ENCODE measurements at regions not wholly inside any gene's neighbourhood (a gene's known extent, or its start where the extent isn't known, plus 50 kb on each side); places are given as distances from the start of the nearest gene placed in this dataset.
A peak's percentile ranks its signal among the peaks of the same experiment; 100 is the strongest.

DNA sequence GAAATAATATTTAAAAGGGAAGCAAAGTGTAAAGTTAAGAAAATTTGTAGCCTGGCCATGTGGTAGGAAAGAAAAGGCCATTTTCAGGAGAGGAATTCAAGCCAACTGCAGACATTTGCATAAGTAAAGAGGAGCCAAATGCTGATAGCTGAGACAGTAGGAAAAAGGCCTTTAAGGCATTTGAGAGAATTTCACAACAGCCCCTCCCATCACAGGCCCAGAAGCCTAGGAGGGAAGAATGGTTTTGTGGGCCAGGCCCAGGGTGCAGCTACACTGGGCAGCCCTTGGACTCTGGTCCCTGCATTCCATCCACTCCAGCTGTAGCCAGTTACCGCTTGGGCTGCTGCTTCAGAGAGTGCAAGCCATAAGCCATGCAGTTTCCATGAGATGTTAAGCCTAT is 1556.8 kb downstream of the EFNA5 start:
- DNase-seq (ENCODE audit: low read depth), result no peak
- no peak for TF ChIP-seq CTCF (IDR thresholded peaks at IDR 0.05; ENCODE audit: low read depth, low read length, missing control alignments)
- H3K4me3 ChIP-seq (ENCODE audit: low read depth, low read length), result no peak overlapping the region
- in situ Hi-C loops (cut with HindIII; ENCODE audit: low sequenced_read_pairs), result no loop called here

DNA sequence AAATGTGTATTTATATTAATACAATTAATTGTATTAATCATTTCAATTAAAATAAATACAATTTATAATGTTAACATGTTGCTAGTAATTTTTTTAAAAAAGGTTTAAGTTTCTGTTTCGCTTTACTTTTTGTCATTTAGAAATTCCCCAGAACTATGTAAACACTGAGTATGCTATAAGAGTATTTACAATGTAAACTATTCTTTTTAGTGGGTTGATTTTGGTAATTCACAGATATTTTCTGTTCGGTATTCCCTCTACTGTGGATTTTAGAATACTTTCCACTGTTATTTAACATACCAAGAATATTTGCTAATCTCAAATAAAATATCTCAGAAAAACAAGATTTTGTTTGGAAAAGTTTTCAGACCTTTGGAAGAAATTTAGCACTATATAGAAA is 1564.4 kb downstream of the EFNA5 start:
- TF ChIP-seq CTCF (IDR thresholded peaks at IDR 0.05; ENCODE audit: low read depth, low read length, missing control alignments), result no peak
- in situ Hi-C loops (cut with HindIII; ENCODE audit: low sequenced_read_pairs), result no loop called here
- no peak for DNase-seq (ENCODE audit: low read depth)
- H3K4me3 ChIP-seq (ENCODE audit: low read depth, low read length), result no peak overlapping the region

DNA sequence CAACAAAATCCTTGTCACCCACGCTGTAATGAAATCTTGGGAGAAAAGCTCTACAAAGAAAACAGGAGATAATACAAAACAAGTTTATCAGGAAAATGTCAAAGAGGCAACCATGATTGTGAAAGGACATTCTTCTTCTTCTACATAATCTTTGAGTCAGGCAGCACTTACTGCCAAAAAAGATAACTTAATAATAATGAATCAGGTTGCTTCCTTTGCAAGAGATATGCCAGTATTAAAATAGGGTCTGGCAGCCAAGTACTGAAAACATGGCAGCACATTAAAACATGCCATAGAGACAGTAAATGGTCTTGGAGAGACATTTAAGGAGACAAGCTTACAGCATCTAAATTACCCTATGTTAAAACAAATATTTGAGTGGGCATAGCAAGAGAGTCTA is 1573.4 kb downstream of the EFNA5 start:
- in situ Hi-C loops (cut with HindIII; ENCODE audit: low sequenced_read_pairs), result no loop called here
- TF ChIP-seq CTCF (IDR thresholded peaks at IDR 0.05; ENCODE audit: low read depth, low read length, missing control alignments), result no peak
- DNase-seq (ENCODE audit: low read depth), result no peak
- no peak overlapping the region for H3K4me3 ChIP-seq (ENCODE audit: low read depth, low read length)

- TF ChIP-seq CTCF (IDR thresholded peaks at IDR 0.05; ENCODE audit: low read depth, low read length, missing control alignments), result no peak
- in situ Hi-C loops (cut with HindIII; ENCODE audit: low sequenced_read_pairs), result no loop called here
- no peak for DNase-seq (ENCODE audit: low read depth)
- no peak overlapping the region for H3K4me3 ChIP-seq (ENCODE audit: low read depth, low read length)
These were observed 1575.9 kb downstream of the EFNA5 start for GRCh38 chr5:106094839-106095238.

DNA sequence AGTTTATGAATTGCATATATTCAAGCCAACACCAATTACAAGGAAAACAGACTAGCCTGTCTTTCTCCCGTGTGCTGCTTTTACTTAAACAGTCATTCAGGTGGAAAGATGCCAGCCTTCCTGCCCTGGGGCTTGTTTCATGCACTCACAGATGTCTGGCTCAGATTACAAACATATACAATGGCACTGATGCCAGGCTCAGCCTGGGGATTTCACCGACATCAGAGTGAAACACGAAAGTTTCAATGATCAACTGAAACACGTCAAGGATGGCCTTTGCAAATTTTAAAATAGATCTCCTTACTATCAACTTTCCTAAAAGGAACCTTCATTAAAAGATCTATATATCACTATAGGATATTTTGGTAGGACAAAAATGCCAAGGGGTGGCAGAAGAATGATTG is 1576.5 kb downstream of the EFNA5 start:
- no peak for TF ChIP-seq CTCF (IDR thresholded peaks at IDR 0.05; ENCODE audit: low read depth, low read length, missing control alignments)
- DNase-seq (ENCODE audit: low read depth), result peak; percentile 31
- in situ Hi-C loops (cut with HindIII; ENCODE audit: low sequenced_read_pairs), result no loop called here
- H3K4me3 ChIP-seq (ENCODE audit: low read depth, low read length), result no peak overlapping the region

GRCh38 chr5:106093134-106093533 is 1577.6 kb downstream of the EFNA5 start:
- DNase-seq (ENCODE audit: low read depth), result no peak
- in situ Hi-C loops (cut with HindIII; ENCODE audit: low sequenced_read_pairs), result no loop called here
- H3K4me3 ChIP-seq (ENCODE audit: low read depth, low read length), result no peak overlapping the region
- TF ChIP-seq CTCF (IDR thresholded peaks at IDR 0.05; ENCODE audit: low read depth, low read length, missing control alignments), result no peak

DNA sequence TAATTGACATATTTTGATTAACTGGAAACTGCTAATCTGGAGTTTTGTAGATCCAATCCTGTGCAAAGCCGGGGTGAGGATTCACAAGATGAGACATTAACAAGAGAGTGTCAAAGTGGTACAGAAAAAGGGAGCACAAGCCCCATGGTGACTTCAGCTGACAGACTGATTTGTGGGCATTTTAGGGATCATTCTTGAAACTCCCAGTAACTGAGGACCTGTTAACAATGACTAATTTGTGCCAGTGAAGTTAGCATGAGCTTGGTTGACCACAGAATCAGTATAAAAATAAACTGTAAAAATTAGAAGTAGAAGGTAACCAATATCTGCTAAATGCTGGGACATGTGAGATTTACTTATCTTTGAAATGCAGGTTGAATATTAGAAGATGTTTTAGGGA is 1578.3 kb downstream of the EFNA5 start:
- no peak for DNase-seq (ENCODE audit: low read depth)
- no peak overlapping the region for H3K4me3 ChIP-seq (ENCODE audit: low read depth, low read length)
- TF ChIP-seq CTCF (IDR thresholded peaks at IDR 0.05; ENCODE audit: low read depth, low read length, missing control alignments), result no peak
- in situ Hi-C loops (cut with HindIII; ENCODE audit: low sequenced_read_pairs), result no loop called here
